DMS 273 treated with DMSO at 0.1 percent for 48 hours (cell line): ENCODE measurements at regions not wholly inside any gene's neighbourhood (a gene's known extent, or its start where the extent isn't known, plus 50 kb on each side); places are given as distances from the start of the nearest gene placed in this dataset.
"Not testable (repeated sequence)": the region's sequence is repeated elsewhere in the genome, so short reads cannot be mapped to it uniquely, and the experiment has no call there.

Experiments used
- DNase-seq: peaks from one replicate; lab custom pipeline; 2025; lab: John Stamatoyannopoulos, UW

- no peak for DNase-seq
Observed at GRCh38 chr13:65154661-65155447, 2075.3 kb downstream of the PCDH9 start.

DNA sequence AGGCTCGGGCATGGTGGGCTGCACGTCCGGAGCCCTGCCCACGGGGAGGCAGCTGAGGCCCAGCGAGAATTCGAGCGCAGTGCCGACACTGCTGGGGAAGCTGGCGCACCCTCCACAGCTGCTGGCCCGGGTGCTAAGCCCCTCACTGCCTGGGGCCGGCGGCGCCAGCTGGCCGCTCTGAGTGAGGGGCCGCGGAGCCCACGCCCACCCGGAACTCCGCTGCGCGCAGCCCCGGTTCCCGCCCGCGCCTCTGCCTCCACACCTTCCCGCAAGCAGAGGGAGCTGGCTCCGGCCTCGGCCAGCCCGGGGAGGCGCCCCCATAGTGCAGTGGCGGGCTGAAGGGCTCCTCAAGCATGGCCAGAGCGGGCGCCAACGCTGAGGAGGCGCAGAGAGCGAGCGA lies 2080.4 kb downstream of the PCDH9 start:
- no peak for DNase-seq

- no peak for DNase-seq
Observed at GRCh38 chr13:65143920-65144319, 2086.2 kb downstream of the PCDH9 start.

DNA sequence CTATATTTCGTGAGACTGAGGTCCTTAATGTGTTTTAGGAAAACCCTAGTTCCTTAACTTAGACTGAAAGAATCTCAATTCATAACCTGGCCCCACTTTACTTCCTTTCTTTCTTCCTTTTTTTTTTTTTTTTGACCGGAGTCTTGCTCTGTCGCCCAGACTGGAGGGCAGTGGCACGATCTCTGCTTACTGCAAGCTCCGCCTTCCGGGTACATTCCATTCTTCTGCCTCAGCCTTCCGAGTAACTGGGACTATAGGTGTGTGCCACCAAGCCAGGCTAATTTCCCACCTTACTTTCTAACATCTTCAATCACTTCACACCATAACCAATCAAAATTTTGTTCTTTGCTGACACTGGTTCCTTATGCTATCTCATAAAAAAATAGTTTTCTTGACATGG lies 2097.0 kb downstream of the PCDH9 start:
- DNase-seq: no peak

- DNase-seq: no peak
Observed at GRCh38 chr13:65125236-65125635, 2104.9 kb downstream of the PCDH9 start.

- no peak for DNase-seq
Observed at GRCh38 chr13:65112531-65112941, 2117.6 kb downstream of the PCDH9 start.

GRCh38 chr13:65112123-65112522 lies 2118.0 kb downstream of the PCDH9 start:
- no peak for DNase-seq

GRCh38 chr13:65111223-65111622 lies 2118.9 kb downstream of the PCDH9 start:
- DNase-seq: no peak

- not testable (repeated sequence) for DNase-seq
Observed at GRCh38 chr13:65104436-65104835, 2125.7 kb downstream of the PCDH9 start.

DNA sequence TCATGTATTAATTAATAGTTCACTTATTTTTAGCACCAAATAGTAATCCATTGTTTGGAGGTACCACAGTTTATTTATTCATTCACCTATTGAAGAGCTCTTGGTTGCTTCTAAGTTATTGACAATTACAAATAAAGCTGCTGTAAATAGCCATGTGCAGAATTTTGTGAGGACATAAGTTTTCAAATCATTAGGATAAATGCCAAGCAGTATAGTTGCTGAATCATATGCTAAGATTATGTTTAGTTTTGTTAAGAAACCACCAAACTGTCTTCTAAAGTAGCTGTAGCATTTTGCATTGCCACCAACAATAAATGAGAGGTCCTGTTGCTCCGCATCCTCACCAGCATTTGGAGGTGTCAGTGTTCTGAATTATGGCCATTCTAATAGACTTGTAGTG lies 2126.8 kb downstream of the PCDH9 start:
- no peak for DNase-seq

GRCh38 chr13:65095161-65096082 lies 2134.7 kb downstream of the PCDH9 start:
- peak; percentile 23 for DNase-seq

- DNase-seq: no peak
Observed at GRCh38 chr13:65093357-65093756, 2136.8 kb downstream of the PCDH9 start.

DNA sequence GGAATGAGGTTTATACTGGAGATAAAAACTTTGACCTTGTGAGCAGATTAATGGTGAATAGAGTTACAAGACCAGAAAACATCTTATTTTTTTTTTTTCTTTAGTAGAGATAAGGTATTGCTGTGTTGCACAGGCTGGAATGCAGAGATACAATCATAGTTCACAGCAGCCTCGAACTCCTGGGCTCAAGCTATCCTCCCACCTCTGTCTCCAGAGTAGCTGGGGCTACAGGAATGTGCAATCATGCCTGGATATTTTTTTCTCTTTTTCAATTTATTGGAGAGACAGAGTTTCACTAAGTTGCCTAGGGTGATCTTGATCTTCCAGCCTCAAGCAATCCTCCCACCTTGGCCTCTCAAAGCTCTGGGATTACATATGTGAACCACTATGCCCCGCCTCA lies 2139.1 kb downstream of the PCDH9 start:
- no peak for DNase-seq

GRCh38 chr13:65090186-65090585 lies 2139.9 kb downstream of the PCDH9 start:
- DNase-seq: peak; percentile 80

- no peak for DNase-seq
Observed at GRCh38 chr13:65088906-65089305, 2141.2 kb downstream of the PCDH9 start.

DNA sequence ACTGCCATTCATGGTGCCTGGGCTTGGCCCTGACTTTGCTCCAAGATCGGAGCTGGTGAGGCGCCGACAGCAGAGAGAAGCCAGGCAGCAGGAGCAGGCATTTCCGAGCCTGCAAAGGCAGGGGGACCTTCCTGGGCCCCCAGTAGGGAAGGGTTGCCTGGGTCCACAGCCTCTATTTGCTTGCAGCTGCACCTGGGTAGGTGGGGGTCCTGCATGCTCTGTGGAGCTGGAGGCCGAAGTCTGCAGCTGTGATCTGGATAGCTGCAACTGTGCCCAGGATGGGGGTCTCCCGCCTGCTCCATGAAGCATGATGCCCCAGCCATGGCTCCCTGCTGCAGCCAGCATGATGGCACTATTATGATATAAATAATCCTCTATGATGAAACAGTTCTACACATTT lies 2144.2 kb downstream of the PCDH9 start:
- no peak for DNase-seq

DNA sequence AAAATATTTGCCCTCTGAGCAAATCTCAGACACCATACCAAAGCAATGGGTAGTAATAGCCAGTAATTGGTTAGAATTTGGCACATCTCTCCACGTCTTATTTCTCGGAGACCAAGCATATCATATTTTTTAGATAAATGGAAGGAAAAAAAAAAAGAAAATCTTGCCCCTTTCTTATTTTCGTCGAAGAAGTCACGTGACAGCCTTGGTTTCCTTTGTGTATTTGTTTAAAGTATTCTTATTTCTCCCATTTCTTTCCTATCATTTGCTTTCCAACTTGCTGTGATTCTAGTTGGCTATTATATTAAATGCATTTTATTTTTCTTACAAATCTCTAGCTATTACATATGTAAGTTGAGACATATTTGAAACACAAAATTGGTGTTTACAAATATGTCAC lies 2155.9 kb downstream of the PCDH9 start:
- no peak for DNase-seq

- no peak for DNase-seq
Observed at GRCh38 chr13:65064967-65065366, 2165.2 kb downstream of the PCDH9 start.

- no peak for DNase-seq
Observed at GRCh38 chr13:65063753-65064152, 2166.4 kb downstream of the PCDH9 start.

DNA sequence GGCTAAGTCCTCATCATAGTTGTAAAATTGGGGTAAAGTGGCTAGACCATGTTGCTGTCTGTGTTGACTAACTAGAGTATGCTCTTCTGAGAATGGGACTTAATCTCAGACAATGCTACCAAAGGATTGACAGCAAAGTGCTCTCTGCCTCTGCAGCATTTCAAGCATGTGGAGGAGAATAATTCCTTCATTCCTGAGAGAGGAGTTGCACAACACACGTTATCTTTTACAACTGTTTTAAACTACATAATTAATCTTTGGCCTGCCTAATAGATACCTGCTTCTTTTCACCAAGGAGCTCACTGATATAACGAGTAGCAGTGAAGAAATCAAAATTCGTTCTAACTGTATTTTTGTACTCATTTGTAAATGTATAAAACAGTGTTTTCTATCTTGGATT lies 2172.2 kb downstream of the PCDH9 start:
- DNase-seq: no peak

- peak; percentile 17 for DNase-seq
Observed at GRCh38 chr13:65054277-65054676, 2175.9 kb downstream of the PCDH9 start.

DNA sequence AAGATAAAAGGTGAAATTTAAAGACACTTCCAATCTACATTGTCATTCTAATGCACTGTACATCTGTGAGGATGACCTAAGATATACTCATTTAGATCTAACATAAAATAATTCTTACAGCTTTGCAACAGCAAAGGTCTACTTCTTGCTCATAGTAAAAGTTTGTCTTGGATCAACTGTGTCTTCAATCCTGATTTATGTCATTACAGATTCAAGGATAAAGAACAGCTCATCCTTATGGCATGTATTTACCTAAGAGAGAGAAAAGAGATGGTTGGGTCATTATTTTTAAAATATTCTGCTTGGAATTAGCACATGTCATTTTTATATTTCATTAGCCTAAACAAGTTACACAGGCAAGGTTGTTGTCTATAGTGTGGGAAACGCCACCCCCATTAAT lies 2193.1 kb downstream of the PCDH9 start:
- DNase-seq: no peak

GRCh38 chr13:65035302-65035701 lies 2194.8 kb downstream of the PCDH9 start:
- no peak for DNase-seq
